HAP-1 (cell line): ENCODE measurements at regions not wholly inside any gene's neighbourhood (a gene's known extent, or its start where the extent isn't known, plus 50 kb on each side); places are given as distances from the start of the nearest gene placed in this dataset.

ENCODE experiments used
- DNase-seq, 2 experiments: peaks; one replicate each; pipeline ENCODE4 v3.0.0-alpha.2; 2016 to 2020; ENCODE audit warnings: low spot score in 2 of 2
- H3K27me3 ChIP-seq: fragments of 250-450 bp; sonication (Bioruptor Pico); 2 replicates; pipeline ENCODE4 v1.5.1; 2020; ENCODE audit warnings: low read depth, mild to moderate bottlenecking, moderate library complexity
- H3K36me3 ChIP-seq: fragments of 250-450 bp; sonication (Bioruptor Pico); replicated peaks from 2 replicates; pipeline ENCODE4 v1.5.1; 2020; ENCODE audit warnings: mild to moderate bottlenecking
- H3K4me1 ChIP-seq: fragments of 250-450 bp; sonication (Bioruptor Pico); 2 replicates; pipeline ENCODE4 v1.5.1; 2020; ENCODE audit warnings: mild to moderate bottlenecking
- H3K4me3 ChIP-seq: fragments of 250-450 bp; sonication (Bioruptor Pico); 2 replicates; pipeline ENCODE4 v1.5.1; 2020; ENCODE audit warnings: mild to moderate bottlenecking, moderate library complexity
- H3K9me3 ChIP-seq: fragments of 250-450 bp; sonication (Bioruptor Pico); 2 replicates; pipeline ENCODE4 v1.5.1; 2020; ENCODE audit warnings: mild to moderate bottlenecking, moderate library complexity
- in situ Hi-C: fragments of 300-500 bp; cut with MboI; formaldehyde crosslinking; loops from 3 replicates; pipeline ENCODE4 v1.14.3; 2020; ENCODE audit warnings: low sequenced_read_pairs, inconsistent platforms, mixed read lengths

GRCh38 chr14:95979339-95980042 lies 59.7 kb upstream of the C14orf132 start:
- DNase-seq: peak; percentile 72 to 94
- Histone ChIP-seq H3K27me3 (no peaks in the 10 kb centered on the region), H3K9me3 (no peaks in the 10 kb centered on the region), H3K4me1 (peaks cover 9% of the 10 kb centered on the region), H3K4me3 (no peak overlapping the region), H3K36me3 (no peaks in the 10 kb centered on the region)
- in situ Hi-C loops: loop anchor here (25.0 kb wide), 1 partner anchor 542 kb away; no protein-coding TSS in a partner anchor

- no peak overlapping the region for H3K4me3 ChIP-seq
- in situ Hi-C loops: loop anchor here (25.0 kb wide), 1 partner anchor 543 kb away; no protein-coding TSS in a partner anchor
- no peaks in the 10 kb centered on the region for H3K36me3 ChIP-seq
- DNase-seq: no peak
- H3K4me1 ChIP-seq: peaks cover 9% of the 10 kb centered on the region
- H3K9me3 ChIP-seq: no peaks in the 10 kb centered on the region
- no peaks in the 10 kb centered on the region for H3K27me3 ChIP-seq
Measured at GRCh38 chr14:95980402-95980801, 58.8 kb upstream of the C14orf132 start.

- Histone ChIP-seq H3K9me3 (no peaks in the 10 kb centered on the region), H3K4me1 (peaks cover 9% of the 10 kb centered on the region), H3K36me3 (no peaks in the 10 kb centered on the region), H3K4me3 (no peak overlapping the region), H3K27me3 (no peaks in the 10 kb centered on the region)
- DNase-seq: no peak
- in situ Hi-C loops: loop anchor here (25.0 kb wide), 1 partner anchor 545 kb away; no protein-coding TSS in a partner anchor
Measured at GRCh38 chr14:95981965-95982364, 57.2 kb upstream of the C14orf132 start.

- no peak overlapping the region for H3K4me3 ChIP-seq
- peaks cover 7% of the 10 kb centered on the region for H3K4me1 ChIP-seq
- H3K27me3 ChIP-seq: no peaks in the 10 kb centered on the region
- in situ Hi-C loops: loop anchor here (25.0 kb wide), 1 partner anchor 547 kb away; no protein-coding TSS in a partner anchor
- no peaks in the 10 kb centered on the region for H3K9me3 ChIP-seq
- H3K36me3 ChIP-seq: no peaks in the 10 kb centered on the region
- no peak for DNase-seq
Measured at GRCh38 chr14:95984206-95984605, 55.0 kb upstream of the C14orf132 start.
